HG03095 (cell line): ENCODE measurements at regions not wholly inside any gene's neighbourhood (a gene's known extent, or its start where the extent isn't known, plus 50 kb on each side); places are given as distances from the start of the nearest gene placed in this dataset.

Source experiments
- ATAC-seq: cut with Tn5 transposase; IDR thresholded peaks from one replicate; pipeline ENCODE4 v1.9.1; 2021; ENCODE audit warnings: moderate library complexity; ENCODE audit not compliant: unreplicated experiment

GRCh38 chr9:81741103-81741502 lies 51.8 kb upstream of the TLE1 start:
- no peak for ATAC-seq

GRCh38 chr9:81748091-81748490 lies 58.7 kb upstream of the TLE1 start:
- no peak for ATAC-seq

- ATAC-seq: no peak
These were observed 64.1 kb upstream of the TLE1 start for GRCh38 chr9:81753436-81753835.

- no peak for ATAC-seq
These were observed 64.9 kb upstream of the TLE1 start for GRCh38 chr9:81754245-81754644.

- no peak for ATAC-seq
These were observed 66.4 kb upstream of the TLE1 start for GRCh38 chr9:81755721-81756120.

GRCh38 chr9:81756561-81756960 lies 67.2 kb upstream of the TLE1 start:
- ATAC-seq: no peak

GRCh38 chr9:81758123-81758797 lies 68.9 kb upstream of the TLE1 start:
- ATAC-seq: no peak

- no peak for ATAC-seq
These were observed 70.4 kb upstream of the TLE1 start for GRCh38 chr9:81759680-81760215.

- ATAC-seq: no peak
These were observed 78.6 kb upstream of the TLE1 start for GRCh38 chr9:81767921-81768320.

- no peak for ATAC-seq
These were observed 82.2 kb upstream of the TLE1 start for GRCh38 chr9:81771571-81771970.

- no peak for ATAC-seq
These were observed 82.8 kb upstream of the TLE1 start for GRCh38 chr9:81772144-81772543.

- ATAC-seq: no peak
These were observed 87.0 kb upstream of the TLE1 start for GRCh38 chr9:81776390-81776789.

- ATAC-seq: no peak
These were observed 87.5 kb upstream of the TLE1 start for GRCh38 chr9:81776834-81777233.

- ATAC-seq: no peak
These were observed 88.1 kb upstream of the TLE1 start for GRCh38 chr9:81777482-81777881.

- no peak for ATAC-seq
These were observed 93.1 kb upstream of the TLE1 start for GRCh38 chr9:81782313-81782995.

- no peak for ATAC-seq
These were observed 98.6 kb upstream of the TLE1 start for GRCh38 chr9:81787747-81788632.

GRCh38 chr9:81789721-81790120 lies 100.4 kb upstream of the TLE1 start:
- ATAC-seq: no peak

GRCh38 chr9:81790166-81790565 lies 100.8 kb upstream of the TLE1 start:
- ATAC-seq: no peak

GRCh38 chr9:81791076-81791475 lies 101.7 kb upstream of the TLE1 start:
- ATAC-seq: no peak

- ATAC-seq: no peak
These were observed 109.3 kb upstream of the TLE1 start for GRCh38 chr9:81798606-81799005.

- ATAC-seq: no peak
These were observed 111.8 kb upstream of the TLE1 start for GRCh38 chr9:81801190-81801589.

- no peak for ATAC-seq
These were observed 115.0 kb upstream of the TLE1 start for GRCh38 chr9:81804306-81804705.
